ENCODE measurements at regions not wholly inside any gene's neighbourhood (a gene's known extent, or its start where the extent isn't known, plus 50 kb on each side); places are given as distances from the start of the nearest gene placed in this dataset.

DNA sequence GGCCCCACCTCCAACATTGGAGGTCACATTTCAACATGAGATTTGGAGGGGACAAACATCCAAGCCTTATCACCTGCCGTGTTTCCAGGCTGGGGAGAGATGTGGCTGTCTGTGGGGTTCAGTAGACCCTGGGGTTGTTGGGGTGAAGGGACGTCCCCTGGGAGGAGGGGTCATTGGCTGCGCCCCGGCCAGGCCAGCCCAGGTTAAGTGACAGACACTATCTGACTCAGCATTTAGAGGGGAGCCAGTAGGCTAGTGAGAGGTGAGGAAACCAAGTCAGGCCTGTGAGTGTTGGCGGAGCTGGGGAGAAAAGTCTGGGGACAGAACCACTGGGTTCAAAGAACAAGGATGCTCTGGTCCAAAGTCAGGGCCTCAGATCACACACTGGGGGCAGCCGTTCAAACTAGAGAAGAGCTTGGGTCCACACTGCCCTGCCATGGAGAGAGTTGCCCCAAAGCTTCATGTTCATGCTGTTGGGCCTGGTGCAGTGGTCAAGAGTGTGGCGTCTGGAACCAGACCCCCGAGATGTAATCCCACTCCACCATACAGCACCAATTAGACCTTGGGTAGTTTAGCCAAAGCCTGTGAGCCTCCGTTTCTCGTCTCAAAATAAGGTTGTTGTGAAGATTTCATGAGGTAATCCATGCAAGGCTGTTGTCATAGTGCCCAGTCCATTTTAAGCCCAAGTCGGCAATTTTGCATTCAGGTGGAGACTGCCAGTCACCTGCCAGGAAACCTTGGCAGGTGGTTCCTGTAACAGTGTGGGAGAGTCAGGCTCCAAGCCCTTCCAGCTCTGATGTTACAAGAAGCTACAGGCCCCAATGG lies 1289.6 kb downstream of the TBC1D22A start:
- Histone ChIP-seq H3K4me3 (replicated peaks in 1 of 2; ENCODE audit: low read depth in 1 of 2, low read length in 2 of 2) (no peak overlapping the region), H3K4me1 (ENCODE audit: control insufficient read depth in 1 of 2, insufficient read depth in 2 of 2, low read length in 2 of 2) (no peaks in the 10 kb centered on the region), H3K79me2 (ENCODE audit: insufficient read depth, low read length) (no peaks in the 10 kb centered on the region), H2AFZ (ENCODE audit: low read depth, low read length, poor library complexity, severe bottlenecking) (no peak overlapping the region), H3K9me2 (ENCODE audit: insufficient read depth) (no peaks in the 10 kb centered on the region), H3K9ac (ENCODE audit: low read length) (no peak overlapping the region), H4K20me1 (ENCODE audit: insufficient read depth) (no peaks in the 10 kb centered on the region), H3K4me2 (ENCODE audit: low read length) (no peak overlapping the region), H3K27me3 (ENCODE audit: insufficient read depth, low read length) (0 out of 2 replicates have a peak, but pooled peaks cover 4% of the 10 kb centered on the region), H3K9me3 (ENCODE audit: control insufficient read depth in 1 of 2, insufficient read depth in 1 of 2, low read depth in 1 of 2, low read length in 2 of 2) (peaks cover 0 to 3% of the 10 kb centered on the region in 2 experiments; a peak in 1 of 4 replicates), H3K27ac (ENCODE audit: low read depth, low read length) (no peak overlapping the region), H3K36me3 (ENCODE audit: control insufficient read depth in 1 of 2, insufficient read depth in 2 of 2, low read length in 2 of 2) (no peaks in the 10 kb centered on the region)
- ATAC-seq: no peak
- intact Hi-C loops (cut with micrococcal nuclease): no loop called here
- ChIA-PET CTCF (no interaction called here), POLR2A (no interaction called here), RAD21 (ENCODE audit: low non-redundant PET in 1 of 2, low total read pairs in 2 of 2, uncharacterized antibody in 2 of 2, unreplicated experiment in 2 of 2) (no interaction called here)
- DNase-seq (ENCODE audit: low read depth, low spot score): no peak
- TF ChIP-seq ZFX (IDR thresholded peaks at IDR 0.05): no peak
- no peak for TF ChIP-seq JUND (IDR thresholded peaks at IDR 0.05)
- TF ChIP-seq EZH2phosphoT487 (IDR thresholded peaks at IDR 0.05; ENCODE audit: borderline replicate concordance): no peak
- TF ChIP-seq, protein P1, sequence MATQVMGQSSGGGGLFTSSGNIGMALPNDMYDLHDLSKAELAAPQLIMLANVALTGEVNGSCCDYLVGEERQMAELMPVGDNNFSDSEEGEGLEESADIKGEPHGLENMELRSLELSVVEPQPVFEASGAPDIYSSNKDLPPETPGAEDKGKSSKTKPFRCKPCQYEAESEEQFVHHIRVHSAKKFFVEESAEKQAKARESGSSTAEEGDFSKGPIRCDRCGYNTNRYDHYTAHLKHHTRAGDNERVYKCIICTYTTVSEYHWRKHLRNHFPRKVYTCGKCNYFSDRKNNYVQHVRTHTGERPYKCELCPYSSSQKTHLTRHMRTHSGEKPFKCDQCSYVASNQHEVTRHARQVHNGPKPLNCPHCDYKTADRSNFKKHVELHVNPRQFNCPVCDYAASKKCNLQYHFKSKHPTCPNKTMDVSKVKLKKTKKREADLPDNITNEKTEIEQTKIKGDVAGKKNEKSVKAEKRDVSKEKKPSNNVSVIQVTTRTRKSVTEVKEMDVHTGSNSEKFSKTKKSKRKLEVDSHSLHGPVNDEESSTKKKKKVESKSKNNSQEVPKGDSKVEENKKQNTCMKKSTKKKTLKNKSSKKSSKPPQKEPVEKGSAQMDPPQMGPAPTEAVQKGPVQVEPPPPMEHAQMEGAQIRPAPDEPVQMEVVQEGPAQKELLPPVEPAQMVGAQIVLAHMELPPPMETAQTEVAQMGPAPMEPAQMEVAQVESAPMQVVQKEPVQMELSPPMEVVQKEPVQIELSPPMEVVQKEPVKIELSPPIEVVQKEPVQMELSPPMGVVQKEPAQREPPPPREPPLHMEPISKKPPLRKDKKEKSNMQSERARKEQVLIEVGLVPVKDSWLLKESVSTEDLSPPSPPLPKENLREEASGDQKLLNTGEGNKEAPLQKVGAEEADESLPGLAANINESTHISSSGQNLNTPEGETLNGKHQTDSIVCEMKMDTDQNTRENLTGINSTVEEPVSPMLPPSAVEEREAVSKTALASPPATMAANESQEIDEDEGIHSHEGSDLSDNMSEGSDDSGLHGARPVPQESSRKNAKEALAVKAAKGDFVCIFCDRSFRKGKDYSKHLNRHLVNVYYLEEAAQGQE (IDR thresholded peaks at IDR 0.05; ENCODE audit: low read depth): no peak
- TF ChIP-seq CEBPB (IDR thresholded peaks at IDR 0.05; ENCODE audit: low read depth): no peak
- no peak for TF ChIP-seq RAD21 (IDR thresholded peaks at IDR 0.05; ENCODE audit: low read depth)
- TF ChIP-seq SP1 (IDR thresholded peaks at IDR 0.05; ENCODE audit: low read depth): no peak
- no peak for TF ChIP-seq EZH2 (IDR thresholded peaks at IDR 0.05)
- TF ChIP-seq SRF (IDR thresholded peaks at IDR 0.05; ENCODE audit: low read depth): no peak
- no TSS peak for BruUV-seq (replicated peaks)
